SK-N-SH (cell line): ENCODE measurements at regions not wholly inside any gene's neighbourhood (a gene's known extent, or its start where the extent isn't known, plus 50 kb on each side); places are given as distances from the start of the nearest gene placed in this dataset.

Source experiments
- CHD2 ChIP-seq: fragments of 150-350 bp; IDR thresholded peaks from 2 replicates; pipeline ENCODE4 v1.6.1; 2018; ENCODE audit warnings: low read length; ENCODE audit not compliant: partially characterized antibody
- FOXJ3 ChIP-seq: sonication (generic); formaldehyde crosslinking; IDR thresholded peaks from 2 replicates; pipeline ENCODE4 v1.5.1; 2020; ENCODE audit warnings: mild to moderate bottlenecking, missing genetic modification reagents
- MXI1 ChIP-seq: IDR thresholded peaks from 2 replicates; pipeline ENCODE4 v1.6.1; 2012; ENCODE audit warnings: mild to moderate bottlenecking, low read depth, low read length, improper control_type of control experiment
- POLR2AphosphoS5 ChIP-seq: IDR thresholded peaks from 2 replicates; pipeline ENCODE4 v1.6.1; 2012; ENCODE audit warnings: low read depth, low read length
- SMC3 ChIP-seq: IDR thresholded peaks from 2 replicates; pipeline ENCODE4 v1.6.1; 2012; ENCODE audit warnings: low read depth, low read length, improper control_type of control experiment
- TCF12 ChIP-seq: IDR thresholded peaks from 2 replicates; pipeline ENCODE4 v1.4.0; 2012
- YY1 ChIP-seq: IDR thresholded peaks from 2 replicates; pipeline ENCODE4 v1.4.0; 2012; ENCODE audit warnings: low read depth, mild to moderate bottlenecking
- TF ChIP-seq, protein P1 (sequence below): IDR thresholded peaks from 2 replicates; pipeline ENCODE4 v1.4.0; 2012; ENCODE audit warnings: low read depth, borderline replicate concordance
- TF ChIP-seq, protein P2 (sequence below): IDR thresholded peaks from 2 replicates; pipeline ENCODE4; 2012
- TF ChIP-seq, protein P3 (sequence below): fragments of 150-350 bp; IDR thresholded peaks from 2 replicates; pipeline ENCODE4 v1.6.1; 2016; ENCODE audit warnings: mild to moderate bottlenecking, low read depth, low read length
- TF ChIP-seq, protein P4 (sequence below): IDR thresholded peaks from 2 replicates; pipeline ENCODE4 v1.6.1; 2012; ENCODE audit warnings: mild to moderate bottlenecking, low read depth, low read length, moderate library complexity
- TF ChIP-seq, protein P5 (sequence below): IDR thresholded peaks from 2 replicates; pipeline ENCODE4 v1.4.0; 2012; ENCODE audit warnings: low read depth, borderline replicate concordance

DNA sequence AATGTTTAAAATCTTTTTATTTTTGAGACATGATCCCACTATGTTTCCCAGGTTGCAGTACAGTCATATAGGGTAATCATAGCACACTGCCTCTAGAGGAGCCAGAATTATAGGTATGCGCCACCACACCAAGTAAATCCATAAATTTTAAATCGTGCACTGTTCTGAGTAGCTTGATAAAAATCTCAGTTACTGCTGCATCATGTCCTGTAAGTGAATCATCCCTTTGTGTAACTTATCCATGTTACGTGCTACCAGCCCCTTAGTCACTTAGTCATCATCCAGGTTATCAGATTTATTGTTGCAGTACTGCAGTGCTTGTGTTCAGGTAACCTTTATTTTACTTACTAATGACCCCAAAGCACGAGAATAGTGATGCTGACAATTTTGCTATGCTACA lies 1770.9 kb downstream of the BRINP3 start (continued):
- TF ChIP-seq, protein P1, sequence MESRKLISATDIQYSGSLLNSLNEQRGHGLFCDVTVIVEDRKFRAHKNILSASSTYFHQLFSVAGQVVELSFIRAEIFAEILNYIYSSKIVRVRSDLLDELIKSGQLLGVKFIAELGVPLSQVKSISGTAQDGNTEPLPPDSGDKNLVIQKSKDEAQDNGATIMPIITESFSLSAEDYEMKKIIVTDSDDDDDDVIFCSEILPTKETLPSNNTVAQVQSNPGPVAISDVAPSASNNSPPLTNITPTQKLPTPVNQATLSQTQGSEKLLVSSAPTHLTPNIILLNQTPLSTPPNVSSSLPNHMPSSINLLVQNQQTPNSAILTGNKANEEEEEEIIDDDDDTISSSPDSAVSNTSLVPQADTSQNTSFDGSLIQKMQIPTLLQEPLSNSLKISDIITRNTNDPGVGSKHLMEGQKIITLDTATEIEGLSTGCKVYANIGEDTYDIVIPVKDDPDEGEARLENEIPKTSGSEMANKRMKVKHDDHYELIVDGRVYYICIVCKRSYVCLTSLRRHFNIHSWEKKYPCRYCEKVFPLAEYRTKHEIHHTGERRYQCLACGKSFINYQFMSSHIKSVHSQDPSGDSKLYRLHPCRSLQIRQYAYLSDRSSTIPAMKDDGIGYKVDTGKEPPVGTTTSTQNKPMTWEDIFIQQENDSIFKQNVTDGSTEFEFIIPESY: 0 out of 2 replicates have a peak, but pooled peaks have one; percentile 46
- TF ChIP-seq, protein P2, sequence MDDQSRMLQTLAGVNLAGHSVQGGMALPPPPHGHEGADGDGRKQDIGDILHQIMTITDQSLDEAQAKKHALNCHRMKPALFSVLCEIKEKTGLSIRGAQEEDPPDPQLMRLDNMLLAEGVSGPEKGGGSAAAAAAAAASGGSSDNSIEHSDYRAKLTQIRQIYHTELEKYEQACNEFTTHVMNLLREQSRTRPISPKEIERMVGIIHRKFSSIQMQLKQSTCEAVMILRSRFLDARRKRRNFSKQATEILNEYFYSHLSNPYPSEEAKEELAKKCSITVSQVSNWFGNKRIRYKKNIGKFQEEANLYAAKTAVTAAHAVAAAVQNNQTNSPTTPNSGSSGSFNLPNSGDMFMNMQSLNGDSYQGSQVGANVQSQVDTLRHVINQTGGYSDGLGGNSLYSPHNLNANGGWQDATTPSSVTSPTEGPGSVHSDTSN: peak; percentile 84
- peak; percentile 48; the same call in 1 of the 2 replicates for TF ChIP-seq POLR2AphosphoS5
- TF ChIP-seq, protein P3, sequence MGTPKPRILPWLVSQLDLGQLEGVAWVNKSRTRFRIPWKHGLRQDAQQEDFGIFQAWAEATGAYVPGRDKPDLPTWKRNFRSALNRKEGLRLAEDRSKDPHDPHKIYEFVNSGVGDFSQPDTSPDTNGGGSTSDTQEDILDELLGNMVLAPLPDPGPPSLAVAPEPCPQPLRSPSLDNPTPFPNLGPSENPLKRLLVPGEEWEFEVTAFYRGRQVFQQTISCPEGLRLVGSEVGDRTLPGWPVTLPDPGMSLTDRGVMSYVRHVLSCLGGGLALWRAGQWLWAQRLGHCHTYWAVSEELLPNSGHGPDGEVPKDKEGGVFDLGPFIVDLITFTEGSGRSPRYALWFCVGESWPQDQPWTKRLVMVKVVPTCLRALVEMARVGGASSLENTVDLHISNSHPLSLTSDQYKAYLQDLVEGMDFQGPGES: no peak
- peak; percentile 89 for TF ChIP-seq TCF12
- TF ChIP-seq, protein P4, sequence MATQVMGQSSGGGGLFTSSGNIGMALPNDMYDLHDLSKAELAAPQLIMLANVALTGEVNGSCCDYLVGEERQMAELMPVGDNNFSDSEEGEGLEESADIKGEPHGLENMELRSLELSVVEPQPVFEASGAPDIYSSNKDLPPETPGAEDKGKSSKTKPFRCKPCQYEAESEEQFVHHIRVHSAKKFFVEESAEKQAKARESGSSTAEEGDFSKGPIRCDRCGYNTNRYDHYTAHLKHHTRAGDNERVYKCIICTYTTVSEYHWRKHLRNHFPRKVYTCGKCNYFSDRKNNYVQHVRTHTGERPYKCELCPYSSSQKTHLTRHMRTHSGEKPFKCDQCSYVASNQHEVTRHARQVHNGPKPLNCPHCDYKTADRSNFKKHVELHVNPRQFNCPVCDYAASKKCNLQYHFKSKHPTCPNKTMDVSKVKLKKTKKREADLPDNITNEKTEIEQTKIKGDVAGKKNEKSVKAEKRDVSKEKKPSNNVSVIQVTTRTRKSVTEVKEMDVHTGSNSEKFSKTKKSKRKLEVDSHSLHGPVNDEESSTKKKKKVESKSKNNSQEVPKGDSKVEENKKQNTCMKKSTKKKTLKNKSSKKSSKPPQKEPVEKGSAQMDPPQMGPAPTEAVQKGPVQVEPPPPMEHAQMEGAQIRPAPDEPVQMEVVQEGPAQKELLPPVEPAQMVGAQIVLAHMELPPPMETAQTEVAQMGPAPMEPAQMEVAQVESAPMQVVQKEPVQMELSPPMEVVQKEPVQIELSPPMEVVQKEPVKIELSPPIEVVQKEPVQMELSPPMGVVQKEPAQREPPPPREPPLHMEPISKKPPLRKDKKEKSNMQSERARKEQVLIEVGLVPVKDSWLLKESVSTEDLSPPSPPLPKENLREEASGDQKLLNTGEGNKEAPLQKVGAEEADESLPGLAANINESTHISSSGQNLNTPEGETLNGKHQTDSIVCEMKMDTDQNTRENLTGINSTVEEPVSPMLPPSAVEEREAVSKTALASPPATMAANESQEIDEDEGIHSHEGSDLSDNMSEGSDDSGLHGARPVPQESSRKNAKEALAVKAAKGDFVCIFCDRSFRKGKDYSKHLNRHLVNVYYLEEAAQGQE: no peak
- no peak for TF ChIP-seq YY1
- no peak for TF ChIP-seq CHD2
- TF ChIP-seq, protein P5, sequence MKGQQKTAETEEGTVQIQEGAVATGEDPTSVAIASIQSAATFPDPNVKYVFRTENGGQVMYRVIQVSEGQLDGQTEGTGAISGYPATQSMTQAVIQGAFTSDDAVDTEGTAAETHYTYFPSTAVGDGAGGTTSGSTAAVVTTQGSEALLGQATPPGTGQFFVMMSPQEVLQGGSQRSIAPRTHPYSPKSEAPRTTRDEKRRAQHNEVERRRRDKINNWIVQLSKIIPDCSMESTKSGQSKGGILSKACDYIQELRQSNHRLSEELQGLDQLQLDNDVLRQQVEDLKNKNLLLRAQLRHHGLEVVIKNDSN: no peak
- TF ChIP-seq MXI1: no peak
- no peak for TF ChIP-seq FOXJ3 (CRISPR knock-in tag)
- TF ChIP-seq SMC3: no peak
